ENCODE measurements at regions not wholly inside any gene's neighbourhood (a gene's known extent, or its start where the extent isn't known, plus 50 kb on each side); places are given as distances from the start of the nearest gene placed in this dataset.
A peak's percentile ranks its signal among the peaks of the same experiment; 100 is the strongest.
"Not testable (repeated sequence)": the region's sequence is repeated elsewhere in the genome, so short reads cannot be mapped to it uniquely, and the experiment has no call there.

DNA sequence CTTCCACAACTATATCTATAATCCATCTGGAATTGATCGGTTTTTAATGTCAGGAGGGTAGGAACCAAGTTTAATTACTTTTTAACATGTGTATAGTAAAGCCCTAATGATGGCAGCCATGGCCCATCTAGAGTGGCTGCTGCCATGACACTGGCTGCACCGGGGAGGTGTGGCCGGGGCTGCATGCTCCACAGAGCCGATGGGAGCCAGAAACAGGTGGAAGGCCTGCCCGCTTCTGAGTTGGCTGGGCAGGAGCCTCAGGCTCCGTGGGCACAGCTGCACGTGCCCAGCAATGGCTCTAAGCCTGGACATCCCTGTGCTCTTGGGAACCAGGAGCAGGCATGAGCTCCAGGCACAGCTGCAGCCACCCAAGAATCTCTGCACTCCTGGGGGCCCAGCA, 73.0 kb downstream of the GBP6 start:
- no peak for DNase-seq

DNA sequence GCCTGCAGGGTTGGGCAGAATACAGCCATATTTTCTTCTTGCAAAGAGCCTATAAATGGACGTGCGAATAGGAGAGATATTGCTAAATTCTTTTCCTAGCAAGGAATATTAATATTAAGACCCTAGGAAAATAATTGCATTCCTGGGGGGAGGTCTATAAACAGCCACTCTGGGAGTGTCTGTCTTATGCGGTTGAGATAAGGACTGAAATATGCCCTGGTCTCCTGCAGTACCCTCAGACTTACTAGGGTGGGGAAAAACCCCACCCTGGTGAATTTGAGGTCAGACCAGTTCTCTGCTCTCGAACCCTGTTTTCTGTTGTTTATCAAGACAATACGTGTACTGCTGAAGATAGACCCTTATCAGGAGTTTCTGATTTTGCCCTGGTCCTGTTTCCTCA, 74.4 kb downstream of the GBP6 start:
- not testable (repeated sequence) for DNase-seq

DNA sequence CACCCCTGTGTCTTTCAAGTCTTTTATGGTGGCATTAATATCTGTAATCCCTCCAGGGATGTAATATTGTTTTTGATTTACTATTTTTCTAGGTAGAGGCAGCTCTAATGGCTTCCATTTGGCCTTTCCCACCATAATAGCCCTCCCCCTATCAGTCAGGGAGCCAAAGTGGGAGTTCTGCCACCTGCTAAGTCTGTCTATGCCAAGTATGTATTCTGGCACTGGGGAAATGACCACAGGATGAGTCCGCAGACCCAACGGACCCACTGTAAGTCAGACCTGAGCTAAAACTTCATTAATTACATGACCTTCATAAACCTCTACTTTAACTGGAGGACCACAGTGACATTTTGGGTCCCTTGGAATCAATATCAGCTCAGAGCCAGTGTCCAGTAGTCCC, 77.1 kb downstream of the GBP6 start:
- DNase-seq: no peak

DNA sequence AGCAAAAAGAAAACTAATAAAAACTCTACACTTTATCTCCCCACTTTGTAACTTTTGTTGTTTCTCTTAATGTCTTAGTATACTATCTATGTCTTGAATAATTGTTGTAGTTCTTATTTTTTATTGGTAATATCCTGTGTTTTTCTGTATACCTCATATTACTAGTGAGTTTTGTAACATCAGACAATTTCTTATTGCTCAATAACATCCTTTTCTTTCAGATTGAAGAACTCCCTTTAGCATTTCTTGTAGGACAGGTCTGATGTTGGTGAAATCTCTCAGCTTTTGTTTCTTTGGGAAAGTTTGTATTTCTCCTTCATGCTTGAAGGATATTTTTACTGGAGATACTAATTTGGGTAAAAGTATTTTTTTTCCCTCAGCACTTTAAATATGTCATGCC, 79.8 kb upstream of the LRRC8B start:
- DNase-seq: no peak

DNA sequence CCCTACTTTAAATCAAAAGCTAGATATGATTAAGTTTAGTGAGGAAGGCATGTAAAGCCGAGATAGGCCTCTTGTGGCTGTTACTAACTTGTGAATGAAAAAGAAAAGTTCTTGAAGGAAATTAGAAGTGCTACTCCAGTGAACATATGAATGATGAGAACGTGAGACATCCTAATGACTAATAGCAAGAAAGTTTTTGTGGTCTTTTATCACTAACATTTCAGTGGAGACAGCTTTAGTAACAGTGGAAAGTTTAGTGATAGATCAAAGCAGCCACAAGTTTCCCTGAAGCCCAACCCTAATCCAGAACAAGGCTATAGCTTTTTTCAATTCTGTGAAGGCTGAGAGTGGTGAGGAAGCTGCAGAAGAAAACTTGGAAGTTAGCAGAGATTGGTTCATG, 73.6 kb upstream of the LRRC8B start:
- no peak for DNase-seq

DNA sequence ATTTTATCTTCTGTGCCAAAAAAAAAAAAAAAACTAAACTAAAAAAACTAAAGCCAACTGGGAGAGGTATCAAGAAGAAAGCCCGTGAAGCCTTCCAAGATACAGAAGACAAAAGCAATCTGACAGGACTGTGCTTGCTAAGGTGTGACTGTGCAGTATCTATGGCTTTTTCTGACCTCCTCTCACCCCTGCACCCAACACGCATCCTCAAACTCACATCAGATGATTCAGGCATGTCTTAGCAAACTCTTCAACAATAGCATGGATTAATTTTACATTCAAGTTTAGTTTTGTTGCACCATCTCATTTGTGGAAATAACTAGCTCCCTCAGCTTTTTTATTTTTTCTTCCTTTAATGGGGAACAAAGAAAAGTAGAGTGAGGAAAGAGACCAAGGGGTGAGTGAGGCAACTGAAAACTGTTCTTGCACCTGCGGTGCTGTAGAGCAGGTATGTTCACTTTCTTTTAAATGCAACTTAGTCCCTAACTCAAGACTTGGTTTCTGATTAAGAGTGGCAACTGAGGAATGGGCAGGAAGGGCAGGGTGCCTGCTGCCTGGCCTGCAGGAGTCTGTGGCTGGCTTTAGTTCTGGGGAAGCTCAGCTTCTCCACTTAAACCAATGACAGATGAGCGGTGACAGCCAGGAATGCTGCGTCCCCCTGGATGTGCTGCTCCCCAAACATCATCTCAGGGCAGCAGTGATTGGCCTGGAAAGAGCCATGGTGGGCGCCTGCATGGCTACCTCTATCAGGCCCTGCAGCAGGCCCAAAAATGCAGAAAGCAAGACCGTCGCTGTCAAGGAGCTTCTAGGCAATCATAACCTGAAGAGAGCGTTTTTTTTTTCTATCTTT, 71.3 kb upstream of the LRRC8B start:
- no peak for DNase-seq

DNA sequence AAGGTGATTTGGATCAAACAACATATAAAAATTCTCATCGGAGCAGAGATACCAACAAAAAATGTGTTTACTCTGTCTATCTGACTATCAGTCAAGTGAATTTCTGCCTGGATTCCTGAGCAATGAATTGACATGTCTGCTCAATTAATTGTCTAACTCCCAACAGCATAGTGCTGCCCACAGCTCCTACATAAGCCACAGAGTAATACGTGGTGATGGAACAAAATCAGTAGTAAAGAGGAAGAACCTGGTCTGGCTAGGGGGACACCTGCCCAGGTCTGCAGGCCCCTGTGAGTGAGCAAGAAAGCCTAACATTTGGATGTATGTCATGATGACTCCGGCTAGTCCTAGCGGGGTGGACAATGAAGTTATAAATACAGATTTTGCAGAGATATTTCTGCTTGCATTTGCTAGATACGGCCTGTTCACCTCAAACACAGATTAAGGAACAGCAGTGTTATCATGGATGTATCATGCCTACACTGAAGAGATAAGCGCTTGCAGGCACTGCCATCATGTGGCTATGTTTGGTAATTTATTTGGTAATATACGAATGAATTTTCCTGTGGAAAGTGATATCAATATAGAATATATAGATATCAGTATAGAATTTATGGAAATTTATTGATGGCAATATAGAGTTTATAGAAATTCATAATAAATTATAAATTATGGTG, 69.6 kb upstream of the LRRC8B start:
- DNase-seq: peak; percentile 58

DNA sequence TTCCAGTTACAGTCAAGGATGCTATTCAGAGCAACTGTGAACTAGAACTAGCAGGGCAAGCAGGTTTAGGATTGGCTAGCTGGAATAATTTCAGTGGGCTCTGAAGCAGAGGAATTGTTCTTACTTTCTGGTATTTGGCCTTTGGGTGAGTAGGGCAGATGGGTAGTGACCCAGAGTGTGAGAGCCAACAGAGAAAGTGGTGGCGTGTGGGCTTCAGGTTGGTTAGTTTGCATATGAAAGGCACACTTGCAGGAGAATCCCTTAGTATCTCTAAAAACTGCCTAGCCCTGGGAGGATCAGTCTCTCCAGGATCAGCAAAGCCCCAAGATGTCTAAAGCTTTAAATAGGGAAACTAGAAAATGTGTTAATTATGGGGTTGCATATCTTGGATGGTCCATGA, 67.6 kb upstream of the LRRC8B start:
- no peak for DNase-seq

DNA sequence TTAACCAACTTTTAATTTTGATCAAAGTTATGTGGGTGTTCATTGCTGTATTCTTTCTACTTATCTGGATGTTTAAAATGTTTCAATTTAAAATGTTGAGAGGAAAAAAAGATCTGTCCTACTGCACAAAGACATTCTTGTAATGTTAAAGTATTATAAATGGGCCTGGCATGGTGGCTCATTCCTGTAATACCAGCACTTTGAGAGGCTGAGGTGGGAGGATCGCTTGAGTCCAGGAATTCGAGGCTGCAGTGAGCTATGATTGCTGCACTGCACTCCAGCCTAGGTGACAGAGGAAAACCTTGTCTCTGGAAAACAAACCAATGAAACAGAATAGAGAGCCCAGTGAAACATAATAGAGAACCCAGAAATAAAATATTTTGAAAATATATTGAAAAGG, 65.5 kb upstream of the LRRC8B start:
- DNase-seq: no peak

DNA sequence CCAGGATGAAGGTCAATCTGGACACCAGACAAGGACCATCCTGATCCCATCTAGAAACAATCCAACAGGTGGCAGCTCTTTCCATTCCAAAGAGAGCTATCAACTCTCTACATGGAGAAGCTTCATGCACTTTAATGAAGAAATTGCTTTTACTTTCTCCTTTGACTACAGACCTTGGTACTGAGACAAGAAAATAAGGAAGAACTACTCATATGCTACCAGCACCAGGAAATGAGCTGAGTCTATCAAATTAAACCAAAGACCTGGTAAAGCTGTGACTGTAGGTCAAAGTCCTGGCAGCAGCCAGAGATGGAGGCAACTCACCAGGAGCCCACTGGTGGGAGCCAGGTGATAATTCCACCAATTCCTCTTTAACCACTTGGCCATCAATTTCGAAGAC, 64.3 kb upstream of the LRRC8B start:
- DNase-seq: no peak

DNA sequence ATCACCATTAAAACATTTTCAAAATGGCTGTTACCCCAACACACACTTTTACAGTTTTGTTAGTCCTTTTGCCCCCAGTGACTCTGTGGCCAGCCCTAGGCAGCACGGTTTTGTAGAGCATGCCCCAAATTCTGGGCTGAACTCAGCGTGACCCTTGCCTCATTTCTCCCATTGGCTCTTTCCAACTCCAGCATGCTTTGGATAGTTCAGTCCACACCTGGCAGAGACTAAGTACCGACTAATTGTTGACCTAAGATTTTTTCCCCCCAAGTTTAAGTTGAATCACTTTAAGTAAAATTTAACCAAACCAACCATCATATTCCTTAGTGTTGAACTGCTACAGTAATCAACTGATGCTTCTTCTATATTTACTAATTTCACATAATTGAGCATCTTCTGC, 62.4 kb upstream of the LRRC8B start:
- DNase-seq: no peak

DNA sequence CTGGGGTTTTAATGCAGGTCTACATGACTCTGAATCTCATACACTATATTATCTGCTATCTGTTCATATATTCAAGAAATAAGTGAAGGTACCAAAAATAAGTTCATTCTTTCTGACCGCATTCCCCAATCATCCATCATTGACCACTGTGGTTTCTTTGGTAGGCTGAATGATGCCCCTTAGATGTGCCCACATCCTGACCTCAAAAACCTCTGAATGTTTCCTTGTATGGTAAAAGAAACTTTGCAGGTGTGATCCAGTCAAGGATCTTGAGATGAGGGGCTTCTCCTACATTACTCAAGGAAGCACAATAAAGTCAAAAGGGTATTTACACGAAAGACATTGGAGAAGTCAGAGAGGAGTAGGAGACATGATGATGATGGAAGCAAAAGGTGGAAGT, 60.6 kb upstream of the LRRC8B start:
- DNase-seq: no peak

DNA sequence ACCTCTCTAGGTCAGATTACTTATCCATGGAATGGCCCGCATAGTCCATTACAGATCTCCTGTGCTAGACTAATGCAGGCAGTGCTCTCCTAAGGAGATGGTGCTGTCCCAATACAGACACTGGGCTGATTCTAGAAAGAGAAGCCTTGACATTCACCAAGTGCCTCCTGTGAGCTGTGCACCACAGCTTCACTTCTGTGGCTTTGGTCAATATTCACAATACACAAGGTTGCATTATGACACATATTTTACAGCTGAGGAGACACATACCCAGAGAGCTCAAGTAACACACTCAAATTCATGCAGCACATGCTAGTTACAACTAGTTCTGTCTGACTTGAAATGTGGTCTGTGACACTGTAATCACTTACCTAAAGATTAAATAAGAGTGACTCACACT, 59.4 kb upstream of the LRRC8B start:
- no peak for DNase-seq

DNA sequence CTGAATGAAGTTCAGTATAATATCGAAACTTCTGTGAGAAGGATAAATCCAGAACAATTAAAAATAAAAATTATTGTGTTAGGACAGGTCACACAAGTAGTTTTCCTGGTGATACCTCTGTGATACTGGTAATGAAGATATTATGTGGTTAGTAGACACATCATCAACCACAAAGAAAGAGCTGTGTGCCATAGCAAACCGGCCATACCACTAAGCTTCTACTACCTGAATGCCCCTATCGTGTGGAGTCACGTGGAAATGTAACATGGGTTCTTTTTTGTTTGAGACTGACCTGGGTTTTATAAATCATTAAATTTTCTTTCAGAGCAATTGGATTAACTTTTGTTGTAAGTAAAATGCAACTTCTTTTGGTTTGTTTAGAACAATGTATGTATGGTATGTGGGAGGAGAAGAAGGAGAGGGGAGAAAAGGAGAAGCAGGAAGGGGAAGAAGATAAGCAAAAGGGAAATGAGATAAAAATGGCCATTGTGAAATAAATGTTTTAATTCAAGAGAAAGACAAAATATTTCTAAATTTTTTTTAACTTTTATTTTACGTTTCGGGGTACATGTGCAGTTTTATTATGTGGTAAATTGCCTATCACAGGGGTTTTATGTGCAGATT, 58.2 kb upstream of the LRRC8B start:
- no peak for DNase-seq

DNA sequence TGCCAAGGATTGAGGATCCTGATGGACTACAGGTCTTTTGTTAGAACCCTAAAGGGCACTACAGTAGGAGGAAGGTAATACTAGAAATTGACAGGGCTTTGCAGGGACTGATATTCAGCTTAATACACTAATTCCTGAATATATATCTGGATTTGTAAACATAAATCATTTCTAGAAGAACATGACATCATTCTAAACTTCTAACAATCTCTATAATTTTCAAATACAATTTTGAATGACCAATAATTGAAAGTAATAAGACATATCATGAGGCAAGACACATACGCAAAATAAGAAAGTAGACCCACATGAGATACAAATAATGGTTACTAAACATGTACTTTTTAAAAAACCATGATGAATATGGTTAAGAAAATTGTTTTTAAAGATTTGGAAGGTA, 52.4 kb upstream of the LRRC8B start:
- no peak for DNase-seq

DNA sequence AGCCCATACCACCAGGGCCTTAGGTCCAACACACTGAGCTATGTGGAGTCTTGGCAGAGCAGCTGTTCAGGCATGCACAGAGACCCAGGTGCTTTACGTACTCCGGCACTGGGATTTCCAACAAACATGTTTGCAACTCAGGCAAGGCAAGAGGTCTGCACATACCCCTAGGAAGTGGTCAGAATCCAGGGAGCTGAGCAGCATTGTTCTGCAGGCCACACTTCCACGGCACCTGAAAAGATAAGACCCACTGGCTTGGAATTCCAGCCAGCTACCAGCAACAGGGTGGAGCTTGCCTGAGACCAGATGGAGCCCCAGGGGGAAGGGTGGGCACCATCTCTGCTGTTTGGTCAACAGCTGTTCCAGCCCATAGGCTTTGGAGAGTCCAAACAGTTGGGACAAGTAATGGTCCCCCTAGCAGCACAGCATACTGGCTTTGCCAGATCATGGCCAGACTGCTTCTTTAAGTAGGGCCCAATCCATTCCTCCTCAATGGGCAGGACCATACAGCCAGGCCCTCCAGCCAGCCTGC, 51.7 kb upstream of the LRRC8B start:
- DNase-seq: no peak
